MM.1S (cell line): ENCODE measurements at regions not wholly inside any gene's neighbourhood (a gene's known extent, or its start where the extent isn't known, plus 50 kb on each side); places are given as distances from the start of the nearest gene placed in this dataset.

Experiments used
- EZH2 ChIP-seq: fragments of 300-600 bp; sonication (generic); optimal IDR thresholded peaks from 2 replicates; pipeline ENCODE3; 2017; ENCODE audit warnings: low read depth, mild to moderate bottlenecking, antibody characterized with exemption, low read length, mixed read lengths
- EZH2phosphoT487 ChIP-seq: fragments of 300-600 bp; sonication (generic); IDR thresholded peaks from 2 replicates; pipeline ENCODE4 v1.6.1; 2018; ENCODE audit warnings: antibody characterized with exemption, low read length
- TF ChIP-seq, protein P1 (sequence below): fragments of 300-600 bp; sonication (generic); IDR thresholded peaks from 2 replicates; pipeline ENCODE4 v1.5.1; 2016; ENCODE audit warnings: antibody characterized with exemption, low read length, mixed read lengths

DNA sequence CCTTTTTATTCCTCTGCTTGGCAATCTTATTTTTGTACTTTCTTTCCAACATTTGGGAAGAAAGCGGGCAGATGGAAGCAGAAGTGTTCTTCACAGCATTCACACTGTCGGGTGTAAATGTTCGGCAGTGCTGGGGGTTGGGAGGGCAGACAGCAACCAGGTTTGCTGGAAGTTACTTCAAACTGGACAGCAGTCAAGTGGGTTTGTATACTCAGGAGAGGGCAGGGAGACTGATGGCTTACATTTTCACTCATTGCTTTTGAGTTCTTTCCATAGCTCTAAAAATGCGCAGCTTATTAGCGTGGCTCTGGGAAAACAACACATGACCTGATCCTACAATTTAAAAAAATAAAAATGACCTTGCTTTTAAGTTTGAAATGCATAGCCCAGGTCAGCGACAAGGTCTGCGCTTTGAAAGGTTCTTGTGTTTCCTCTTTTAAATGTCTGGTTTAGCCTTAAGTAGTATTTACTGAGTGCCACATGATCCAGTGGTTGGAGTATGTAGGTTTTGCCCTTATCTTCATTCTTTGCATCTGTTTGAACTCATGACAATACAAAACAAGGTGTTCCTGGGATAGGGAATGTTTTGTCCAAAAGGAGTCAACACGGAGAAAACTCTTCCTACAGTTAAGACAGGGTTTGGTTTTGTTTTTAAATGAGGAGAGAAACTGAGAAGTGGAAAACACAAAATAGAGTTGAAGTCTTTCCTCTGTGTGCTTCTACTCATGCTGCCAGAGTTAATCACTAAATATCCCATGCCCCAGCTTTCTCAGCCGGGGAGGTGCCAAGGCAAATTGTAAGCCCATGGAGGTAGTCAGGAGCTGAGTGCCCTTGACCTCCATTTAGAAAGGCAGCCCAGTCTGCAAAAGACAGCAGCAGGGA, 132.7 kb upstream of the DMRT1 start:
- TF ChIP-seq, protein P1, sequence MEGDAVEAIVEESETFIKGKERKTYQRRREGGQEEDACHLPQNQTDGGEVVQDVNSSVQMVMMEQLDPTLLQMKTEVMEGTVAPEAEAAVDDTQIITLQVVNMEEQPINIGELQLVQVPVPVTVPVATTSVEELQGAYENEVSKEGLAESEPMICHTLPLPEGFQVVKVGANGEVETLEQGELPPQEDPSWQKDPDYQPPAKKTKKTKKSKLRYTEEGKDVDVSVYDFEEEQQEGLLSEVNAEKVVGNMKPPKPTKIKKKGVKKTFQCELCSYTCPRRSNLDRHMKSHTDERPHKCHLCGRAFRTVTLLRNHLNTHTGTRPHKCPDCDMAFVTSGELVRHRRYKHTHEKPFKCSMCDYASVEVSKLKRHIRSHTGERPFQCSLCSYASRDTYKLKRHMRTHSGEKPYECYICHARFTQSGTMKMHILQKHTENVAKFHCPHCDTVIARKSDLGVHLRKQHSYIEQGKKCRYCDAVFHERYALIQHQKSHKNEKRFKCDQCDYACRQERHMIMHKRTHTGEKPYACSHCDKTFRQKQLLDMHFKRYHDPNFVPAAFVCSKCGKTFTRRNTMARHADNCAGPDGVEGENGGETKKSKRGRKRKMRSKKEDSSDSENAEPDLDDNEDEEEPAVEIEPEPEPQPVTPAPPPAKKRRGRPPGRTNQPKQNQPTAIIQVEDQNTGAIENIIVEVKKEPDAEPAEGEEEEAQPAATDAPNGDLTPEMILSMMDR: no peak
- TF ChIP-seq EZH2phosphoT487 (no peak), EZH2 (no peak)
